ENCODE measurements at regions not wholly inside any gene's neighbourhood (a gene's known extent, or its start where the extent isn't known, plus 50 kb on each side); places are given as distances from the start of the nearest gene placed in this dataset.

- in situ Hi-C loops (cut with HindIII; ENCODE audit: low sequenced_read_pairs), result no loop called here
- DNase-seq (ENCODE audit: low spot score), result no peak
Measured at GRCh38 chr9:28320616-28321015, 747.3 kb upstream of the C9orf72 start.

DNA sequence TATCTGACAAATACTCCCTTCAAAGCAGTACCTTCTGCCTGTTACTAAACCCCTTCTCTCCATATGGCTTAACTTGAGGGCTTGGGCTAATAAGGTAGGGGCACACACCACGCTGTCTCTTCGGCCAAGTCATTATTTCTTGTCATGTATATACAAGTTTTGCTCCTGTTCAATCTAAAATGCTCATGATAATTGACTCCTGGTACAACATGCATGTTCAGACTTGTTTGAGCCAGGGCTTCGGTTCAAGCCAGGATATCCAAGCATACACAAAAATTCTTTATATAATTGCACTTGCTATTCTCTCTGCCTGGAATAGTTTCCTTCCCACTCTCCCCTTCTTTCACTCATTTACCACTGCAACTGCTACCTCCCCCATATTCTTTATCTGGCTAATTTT is 756.0 kb upstream of the C9orf72 start:
- in situ Hi-C loops (cut with HindIII; ENCODE audit: low sequenced_read_pairs), result no loop called here
- no peak for DNase-seq (ENCODE audit: low spot score)

DNA sequence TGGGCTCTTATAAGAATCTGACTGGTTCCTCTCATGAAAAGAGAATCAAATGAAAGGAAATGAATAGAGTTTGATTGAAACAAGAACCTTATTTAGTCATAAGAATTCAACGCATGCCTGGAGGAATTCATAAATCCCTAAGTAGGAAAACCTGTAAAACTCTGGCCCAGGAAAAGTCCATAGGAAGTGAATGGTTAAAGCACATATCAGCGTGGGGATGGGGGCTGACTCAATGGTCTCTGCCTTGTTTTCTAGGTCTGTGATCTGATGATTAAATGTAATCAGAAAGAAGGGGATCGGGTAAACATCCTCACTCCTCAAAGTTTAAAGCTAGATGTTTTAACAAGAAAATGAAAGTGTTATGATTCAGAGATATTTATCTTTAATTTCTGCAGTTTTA is 759.4 kb upstream of the C9orf72 start:
- in situ Hi-C loops (cut with HindIII; ENCODE audit: low sequenced_read_pairs), result no loop called here

DNA sequence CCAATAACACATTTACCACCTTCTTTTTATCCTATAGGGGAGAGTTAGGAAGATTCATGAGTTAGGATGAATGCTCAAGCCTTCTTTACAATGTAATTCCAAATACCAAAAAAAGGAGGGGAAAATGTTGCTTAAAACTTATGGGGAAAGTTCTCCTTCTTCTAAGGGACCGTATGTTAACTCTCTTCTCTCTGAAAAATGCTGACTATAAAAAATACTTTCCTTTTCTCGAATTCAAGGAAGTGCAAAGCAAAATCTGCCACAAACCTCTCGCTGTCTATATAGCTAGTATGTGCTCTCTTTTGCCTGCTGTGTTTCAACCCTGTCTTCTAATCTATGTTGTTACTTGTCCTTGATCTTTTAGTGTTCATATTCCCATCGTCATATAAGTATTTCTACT is 768.6 kb upstream of the C9orf72 start:
- in situ Hi-C loops (cut with HindIII; ENCODE audit: low sequenced_read_pairs), result no loop called here

More for the DNA sequence above, 759.4 kb upstream of the C9orf72 start:
- DNase-seq (ENCODE audit: low spot score), result no peak

GRCh38 chr9:28342815-28343338 is 769.6 kb upstream of the C9orf72 start:
- in situ Hi-C loops (cut with HindIII; ENCODE audit: low sequenced_read_pairs), result no loop called here
- DNase-seq (ENCODE audit: low spot score), result no peak

More for the DNA sequence above, 768.6 kb upstream of the C9orf72 start:
- DNase-seq (ENCODE audit: low spot score), result no peak

- in situ Hi-C loops (cut with HindIII; ENCODE audit: low sequenced_read_pairs), result no loop called here
- DNase-seq (ENCODE audit: low spot score), result no peak
Measured at GRCh38 chr9:28363151-28363562, 789.9 kb upstream of the C9orf72 start.

DNA sequence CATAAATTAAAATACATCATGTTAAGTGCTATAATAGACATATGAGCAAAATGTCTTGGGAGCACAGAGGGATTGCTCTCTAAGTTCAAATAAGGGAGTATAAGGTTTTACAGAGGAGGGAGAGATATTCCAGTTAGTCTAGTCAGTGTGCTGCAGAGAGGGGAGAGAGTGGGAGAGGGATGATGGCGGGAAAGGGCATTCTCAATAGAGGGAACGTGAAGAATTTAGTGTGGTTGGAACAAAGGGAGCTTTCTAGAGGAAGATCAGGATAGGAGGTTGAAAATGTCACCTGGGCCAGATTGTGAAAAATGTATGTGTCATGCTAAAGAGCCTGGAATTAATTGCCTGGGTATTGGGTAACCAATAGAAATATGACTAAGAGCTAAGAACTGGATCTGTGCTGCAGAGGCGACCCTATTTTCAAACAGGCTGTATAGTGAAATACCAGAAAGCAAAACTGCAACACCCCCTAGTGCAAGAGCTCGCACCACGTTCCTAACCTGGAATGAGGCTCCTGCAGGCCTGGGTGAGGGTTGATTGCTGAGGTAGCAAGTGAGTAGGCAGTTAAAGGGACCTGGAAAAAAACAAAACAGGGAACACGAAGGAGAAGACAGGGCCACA is 791.8 kb upstream of the C9orf72 start:
- in situ Hi-C loops (cut with HindIII; ENCODE audit: low sequenced_read_pairs), result no loop called here
- DNase-seq (ENCODE audit: low spot score), result no peak

DNA sequence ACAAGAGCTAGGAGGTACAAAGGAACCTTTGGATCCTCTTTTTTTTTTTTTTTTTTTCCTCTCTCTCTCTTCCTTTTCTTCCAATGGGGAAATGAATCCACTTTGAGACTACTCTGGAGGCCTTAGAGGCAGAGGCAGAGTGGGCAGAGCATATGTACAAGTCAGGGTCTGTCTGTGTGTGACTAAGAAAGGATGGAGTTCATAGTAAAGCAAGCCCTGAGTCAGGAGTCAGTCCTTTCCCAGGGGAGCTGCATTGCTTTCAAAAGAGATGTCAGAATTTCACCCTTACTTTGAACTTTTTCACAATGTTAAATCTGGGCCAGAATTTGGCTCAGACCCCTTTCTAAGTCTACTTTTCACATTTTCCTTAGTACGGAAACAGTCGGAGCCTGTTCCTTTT is 792.4 kb upstream of the C9orf72 start:
- in situ Hi-C loops (cut with HindIII; ENCODE audit: low sequenced_read_pairs), result no loop called here
- no peak for DNase-seq (ENCODE audit: low spot score)

GRCh38 chr9:28378231-28378630 is 805.0 kb upstream of the C9orf72 start:
- in situ Hi-C loops (cut with HindIII; ENCODE audit: low sequenced_read_pairs), result no loop called here

GRCh38 chr9:28379082-28379481 is 805.8 kb upstream of the C9orf72 start:
- no peak for DNase-seq (ENCODE audit: low spot score)
- in situ Hi-C loops (cut with HindIII; ENCODE audit: low sequenced_read_pairs), result no loop called here

More at GRCh38 chr9:28378231-28378630, 805.0 kb upstream of the C9orf72 start:
- DNase-seq (ENCODE audit: low spot score), result no peak

GRCh38 chr9:28389411-28389810 is 816.1 kb upstream of the C9orf72 start:
- in situ Hi-C loops (cut with HindIII; ENCODE audit: low sequenced_read_pairs), result no loop called here
- no peak for DNase-seq (ENCODE audit: low spot score)

- in situ Hi-C loops (cut with HindIII; ENCODE audit: low sequenced_read_pairs), result no loop called here
- DNase-seq (ENCODE audit: low spot score), result no peak
Measured at GRCh38 chr9:28394774-28395173, 821.5 kb upstream of the C9orf72 start.

- DNase-seq (ENCODE audit: low spot score), result no peak
- in situ Hi-C loops (cut with HindIII; ENCODE audit: low sequenced_read_pairs), result no loop called here
Measured at GRCh38 chr9:28396058-28396457, 822.8 kb upstream of the C9orf72 start.

- no peak for DNase-seq (ENCODE audit: low spot score)
- in situ Hi-C loops (cut with HindIII; ENCODE audit: low sequenced_read_pairs), result no loop called here
Measured at GRCh38 chr9:28407351-28407750, 834.1 kb upstream of the C9orf72 start.

DNA sequence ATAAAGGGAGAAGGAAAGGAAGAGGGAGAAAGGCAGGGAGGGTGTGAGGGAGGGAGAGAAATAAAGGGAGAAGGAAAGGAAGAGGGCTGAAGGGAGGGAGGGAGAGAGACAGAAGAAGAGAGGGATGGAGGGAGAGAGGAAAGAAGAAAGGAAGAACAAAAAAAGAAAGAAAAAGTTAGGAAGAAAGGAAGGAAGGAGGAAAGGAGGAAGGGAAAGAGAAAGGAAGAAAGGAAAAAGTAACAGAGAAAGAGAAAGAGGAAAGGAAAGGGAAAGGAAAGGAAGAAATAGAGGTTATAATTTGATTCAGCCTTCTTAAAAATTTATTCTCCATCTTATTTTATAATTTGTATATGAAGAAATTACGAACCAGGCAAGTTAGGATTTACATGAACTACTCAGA is 836.6 kb upstream of the C9orf72 start:
- in situ Hi-C loops (cut with HindIII; ENCODE audit: low sequenced_read_pairs), result no loop called here
- DNase-seq (ENCODE audit: low spot score), result no peak

GRCh38 chr9:28410411-28410810 is 837.1 kb upstream of the C9orf72 start:
- in situ Hi-C loops (cut with HindIII; ENCODE audit: low sequenced_read_pairs), result no loop called here
- DNase-seq (ENCODE audit: low spot score), result no peak

DNA sequence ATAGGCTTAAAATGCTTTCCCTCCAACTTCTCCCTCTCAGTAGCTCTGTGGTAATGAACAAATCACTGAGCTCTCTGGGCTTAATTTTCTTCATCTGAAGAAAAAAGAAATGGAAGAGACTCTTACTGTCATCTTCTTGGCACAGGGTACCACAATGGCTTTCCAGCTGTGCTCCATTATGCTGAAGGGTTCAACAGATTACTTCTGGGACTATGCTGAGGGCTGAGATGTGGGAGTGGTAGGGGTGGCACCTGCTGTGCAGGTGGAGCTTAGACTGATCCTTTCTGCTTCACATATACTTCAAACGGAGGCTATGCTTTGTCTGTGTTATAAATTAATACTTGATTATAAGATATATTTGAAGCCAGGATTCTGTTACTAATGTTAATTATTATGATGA is 840.2 kb upstream of the C9orf72 start:
- DNase-seq (ENCODE audit: low spot score), result no peak
- in situ Hi-C loops (cut with HindIII; ENCODE audit: low sequenced_read_pairs), result no loop called here

GRCh38 chr9:28423255-28423654 is 850.0 kb upstream of the C9orf72 start:
- in situ Hi-C loops (cut with HindIII; ENCODE audit: low sequenced_read_pairs), result no loop called here
- no peak for DNase-seq (ENCODE audit: low spot score)

- in situ Hi-C loops (cut with HindIII; ENCODE audit: low sequenced_read_pairs), result no loop called here
- DNase-seq (ENCODE audit: low spot score), result no peak
Measured at GRCh38 chr9:28435456-28435855, 862.2 kb upstream of the C9orf72 start.

DNA sequence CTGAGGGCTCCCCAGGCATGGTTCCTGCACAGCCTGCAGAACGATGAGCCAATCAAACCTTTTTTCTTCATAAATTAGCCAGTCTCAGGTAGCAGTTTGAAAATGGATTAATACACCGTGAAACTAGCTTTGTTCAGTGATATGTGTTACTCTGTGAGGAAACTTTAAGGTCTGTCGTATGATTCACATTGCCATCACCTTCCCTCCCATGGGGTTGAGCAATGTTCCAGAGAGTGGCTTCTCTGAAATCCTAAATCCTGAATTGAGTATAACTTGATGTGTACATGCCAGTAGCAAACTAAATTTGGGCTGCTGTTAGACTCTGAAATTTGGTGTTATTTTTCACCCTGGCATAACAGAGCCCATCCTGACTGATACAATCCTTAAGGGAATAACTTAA is 866.4 kb upstream of the C9orf72 start:
- DNase-seq (ENCODE audit: low spot score), result no peak
- in situ Hi-C loops (cut with HindIII; ENCODE audit: low sequenced_read_pairs), result no loop called here

DNA sequence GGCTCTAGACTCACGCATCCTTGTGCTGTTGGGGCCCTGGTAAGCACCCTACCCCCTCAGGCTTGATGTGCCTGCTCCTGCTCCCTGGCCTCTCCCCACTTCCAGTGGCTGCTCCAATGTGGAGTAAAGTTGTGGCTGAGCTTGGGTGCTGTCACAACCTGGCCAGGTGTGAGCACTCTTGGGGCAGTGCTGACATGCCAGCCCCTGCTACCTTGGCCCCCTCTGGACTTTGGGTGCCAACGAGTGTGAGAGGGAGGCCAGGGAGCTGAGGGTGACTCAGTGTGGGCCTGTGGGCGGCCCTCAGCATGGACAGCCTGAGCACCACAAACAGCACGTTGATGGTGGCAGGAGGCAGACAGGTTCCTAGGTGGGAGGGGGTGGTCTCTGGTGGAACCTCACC is 870.2 kb upstream of the C9orf72 start:
- in situ Hi-C loops (cut with HindIII; ENCODE audit: low sequenced_read_pairs), result no loop called here
- no peak for DNase-seq (ENCODE audit: low spot score)

All from G401 (cell line).